ENCODE measurements at regions not wholly inside any gene's neighbourhood (a gene's known extent, or its start where the extent isn't known, plus 50 kb on each side); places are given as distances from the start of the nearest gene placed in this dataset.

DNA sequence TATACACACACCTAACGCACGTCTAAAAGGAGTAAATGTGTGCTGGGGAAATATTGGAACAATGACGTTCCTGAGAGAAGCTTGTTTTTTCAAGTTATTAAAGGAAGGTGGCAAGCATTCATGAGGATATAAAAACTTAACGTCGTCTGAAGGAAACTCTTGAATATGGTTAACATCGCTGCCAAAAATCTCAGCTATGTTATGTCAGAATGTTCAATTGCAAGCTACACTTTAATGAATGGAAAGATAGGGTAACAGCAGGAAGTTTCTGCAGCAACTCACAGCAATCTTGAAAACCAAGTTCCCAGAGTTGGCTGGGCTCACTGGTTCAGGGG is 54.3 kb upstream of the MEF2A start:
- TF ChIP-seq, protein P1, sequence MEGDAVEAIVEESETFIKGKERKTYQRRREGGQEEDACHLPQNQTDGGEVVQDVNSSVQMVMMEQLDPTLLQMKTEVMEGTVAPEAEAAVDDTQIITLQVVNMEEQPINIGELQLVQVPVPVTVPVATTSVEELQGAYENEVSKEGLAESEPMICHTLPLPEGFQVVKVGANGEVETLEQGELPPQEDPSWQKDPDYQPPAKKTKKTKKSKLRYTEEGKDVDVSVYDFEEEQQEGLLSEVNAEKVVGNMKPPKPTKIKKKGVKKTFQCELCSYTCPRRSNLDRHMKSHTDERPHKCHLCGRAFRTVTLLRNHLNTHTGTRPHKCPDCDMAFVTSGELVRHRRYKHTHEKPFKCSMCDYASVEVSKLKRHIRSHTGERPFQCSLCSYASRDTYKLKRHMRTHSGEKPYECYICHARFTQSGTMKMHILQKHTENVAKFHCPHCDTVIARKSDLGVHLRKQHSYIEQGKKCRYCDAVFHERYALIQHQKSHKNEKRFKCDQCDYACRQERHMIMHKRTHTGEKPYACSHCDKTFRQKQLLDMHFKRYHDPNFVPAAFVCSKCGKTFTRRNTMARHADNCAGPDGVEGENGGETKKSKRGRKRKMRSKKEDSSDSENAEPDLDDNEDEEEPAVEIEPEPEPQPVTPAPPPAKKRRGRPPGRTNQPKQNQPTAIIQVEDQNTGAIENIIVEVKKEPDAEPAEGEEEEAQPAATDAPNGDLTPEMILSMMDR (IDR thresholded peaks at IDR 0.05; ENCODE audit: low read length) = no peak
- TF ChIP-seq EZH2 (optimal IDR thresholded peaks at IDR 0.05; ENCODE audit: low read depth, low read length) = no peak

Data from MM.1S (cell line).